ENCODE measurements at regions not wholly inside any gene's neighbourhood (a gene's known extent, or its start where the extent isn't known, plus 50 kb on each side); places are given as distances from the start of the nearest gene placed in this dataset.

GRCh38 chr2:47657886-47658489 lies 87.2 kb upstream of the KCNK12 start:
- TF ChIP-seq CTCF (IDR thresholded peaks at IDR 0.05; ENCODE audit: low read depth, low read length, poor library complexity, severe bottlenecking) (no peak), EZH2phosphoT487 (IDR thresholded peaks at IDR 0.05; ENCODE audit: borderline replicate concordance, low read length) (no peak)
